Prostate gland (tissue), 2 donors: ENCODE measurements at regions not wholly inside any gene's neighbourhood (a gene's known extent, or its start where the extent isn't known, plus 50 kb on each side); places are given as distances from the start of the nearest gene placed in this dataset.

ENCODE experiments used
- DNase-seq: peaks from one replicate; pipeline ENCODE4 v3.0.0-alpha.2; 2019; ENCODE audit warnings: low spot score
- H3K27ac ChIP-seq, 2 donors: fragments of 200-600 bp; sonication (generic); 2 replicates each; pipeline ENCODE4 v1.5.1; 2017 to 2019
- H3K27me3 ChIP-seq: fragments of 200-600 bp; sonication (generic); replicated peaks from 2 replicates; pipeline ENCODE4 v1.5.1; 2019; ENCODE audit not compliant: insufficient read depth
- H3K36me3 ChIP-seq, 2 donors: fragments of 200-600 bp; sonication (generic); 1 replicate in 1 of 2; 2 replicates in 1 of 2; pipeline versions ENCODE4 v1.5.1 to v1.8.1; 2017 to 2019
- H3K4me1 ChIP-seq: fragments of 200-600 bp; sonication (generic); replicated peaks from 2 replicates; pipeline ENCODE4 v1.5.1; 2019
- H3K4me3 ChIP-seq, 2 donors: fragments of 200-600 bp; sonication (generic); 2 replicates each; pipeline ENCODE4 v1.5.1; 2017 to 2019
- H3K9me3 ChIP-seq: fragments of 200-600 bp; sonication (generic); 2 replicates; pipeline ENCODE4 v1.5.1; 2017
- POLR2A ChIP-seq: fragments of 450-650 bp; IDR thresholded peaks from one replicate; pipeline ENCODE4 v1.6.1; 2016; ENCODE audit warnings: antibody characterized with exemption, mild to moderate bottlenecking
- POLR2AphosphoS5 ChIP-seq: sonication (generic); formaldehyde crosslinking; IDR thresholded peaks from one replicate; pipeline ENCODE4 v1.6.1; 2017; ENCODE audit warnings: antibody characterized with exemption
- WGBS: methylation state at CpG from one replicate; pipeline ENCODE4 v1.1.5; 2018; 5-methylcytosine and 5-hydroxymethylcytosine counted together
- intact Hi-C: fragments of 100-400 bp; cut with DNase I; formaldehyde crosslinking; loops from one replicate; pipeline ENCODE4 v1.14.2; 2022
- TF ChIP-seq, protein P1 (sequence below), 4 experiments: fragments of 200-600 bp in 2 of 4; fragments of 450-650 bp in 2 of 4; sonication (generic) in 2 of 4; IDR thresholded peaks; 1 replicate in 3 of 4; 2 replicates in 1 of 4; pipeline ENCODE4 v1.5.1; 2016 to 2019; ENCODE audit warnings: antibody characterized with exemption in 4 of 4, mild to moderate bottlenecking in 2 of 4, moderate library complexity in 2 of 4

DNA sequence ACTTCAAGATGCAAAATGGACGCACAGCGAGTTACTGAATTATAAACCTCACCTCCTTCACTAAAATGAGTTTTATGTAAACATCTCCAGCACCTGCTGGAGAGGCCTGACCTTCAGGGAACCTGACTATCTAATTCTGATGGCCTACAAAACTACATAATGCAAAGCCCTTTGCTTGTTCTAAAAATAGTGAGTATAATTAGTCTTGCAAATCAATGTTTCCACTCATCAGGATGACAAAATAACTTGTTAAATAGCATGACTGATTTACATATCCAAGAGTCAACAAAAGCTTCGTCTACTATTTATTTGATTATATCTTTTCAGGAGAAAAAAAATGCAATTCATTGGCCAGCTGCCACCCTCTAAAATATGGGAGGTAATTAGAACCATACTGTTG lies 326.3 kb upstream of the MC4R start:
- TF ChIP-seq, protein P1, sequence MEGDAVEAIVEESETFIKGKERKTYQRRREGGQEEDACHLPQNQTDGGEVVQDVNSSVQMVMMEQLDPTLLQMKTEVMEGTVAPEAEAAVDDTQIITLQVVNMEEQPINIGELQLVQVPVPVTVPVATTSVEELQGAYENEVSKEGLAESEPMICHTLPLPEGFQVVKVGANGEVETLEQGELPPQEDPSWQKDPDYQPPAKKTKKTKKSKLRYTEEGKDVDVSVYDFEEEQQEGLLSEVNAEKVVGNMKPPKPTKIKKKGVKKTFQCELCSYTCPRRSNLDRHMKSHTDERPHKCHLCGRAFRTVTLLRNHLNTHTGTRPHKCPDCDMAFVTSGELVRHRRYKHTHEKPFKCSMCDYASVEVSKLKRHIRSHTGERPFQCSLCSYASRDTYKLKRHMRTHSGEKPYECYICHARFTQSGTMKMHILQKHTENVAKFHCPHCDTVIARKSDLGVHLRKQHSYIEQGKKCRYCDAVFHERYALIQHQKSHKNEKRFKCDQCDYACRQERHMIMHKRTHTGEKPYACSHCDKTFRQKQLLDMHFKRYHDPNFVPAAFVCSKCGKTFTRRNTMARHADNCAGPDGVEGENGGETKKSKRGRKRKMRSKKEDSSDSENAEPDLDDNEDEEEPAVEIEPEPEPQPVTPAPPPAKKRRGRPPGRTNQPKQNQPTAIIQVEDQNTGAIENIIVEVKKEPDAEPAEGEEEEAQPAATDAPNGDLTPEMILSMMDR (IDR thresholded peaks at IDR 0.05), result no peak
- TF ChIP-seq POLR2A, result no peak
- TF ChIP-seq POLR2AphosphoS5, result no peak
- H3K9me3 ChIP-seq, result no peaks in the 10 kb centered on the region
- DNase-seq, result no peak
- H3K27ac ChIP-seq, result no peak overlapping the region
- WGBS, result 53% methylated on average over 3 of the region's 3 CpGs
- intact Hi-C loops, result no loop called here
- no peaks in the 10 kb centered on the region for H3K4me1 ChIP-seq
- H3K36me3 ChIP-seq, result no peaks in the 10 kb centered on the region
- no peaks in the 10 kb centered on the region for H3K27me3 ChIP-seq
- H3K4me3 ChIP-seq, result no peak overlapping the region

DNA sequence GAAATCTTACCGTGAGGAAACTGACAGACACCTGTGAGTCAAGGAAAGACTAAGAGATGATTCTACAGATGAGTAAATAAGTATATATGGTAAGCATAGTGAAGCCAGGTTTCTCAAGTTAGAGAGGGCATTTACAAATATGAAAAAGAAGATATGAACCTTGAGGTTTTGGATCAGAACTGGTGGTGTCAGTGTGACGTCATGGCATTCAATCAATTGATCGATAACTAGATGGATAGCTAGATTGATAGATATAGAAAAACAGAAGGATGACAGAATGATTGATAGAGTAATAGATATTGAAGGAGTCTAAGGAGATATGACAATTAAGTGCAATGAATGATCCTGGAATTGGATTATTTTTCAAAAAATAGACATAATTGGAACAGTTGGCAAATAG lies 350.2 kb upstream of the MC4R start:
- Histone ChIP-seq H3K36me3 (no peaks in the 10 kb centered on the region), H3K4me1 (no peaks in the 10 kb centered on the region), H3K27me3 (no peaks in the 10 kb centered on the region), H3K9me3 (no peaks in the 10 kb centered on the region), H3K27ac (no peak overlapping the region), H3K4me3 (no peak overlapping the region)
- WGBS, result 89% methylated on average over 3 of the region's 3 CpGs
- TF ChIP-seq POLR2AphosphoS5 (no peak), POLR2A (no peak)
- TF ChIP-seq, protein P1 (IDR thresholded peaks at IDR 0.05), result no peak
- no peak for DNase-seq
- intact Hi-C loops, result no loop called here

DNA sequence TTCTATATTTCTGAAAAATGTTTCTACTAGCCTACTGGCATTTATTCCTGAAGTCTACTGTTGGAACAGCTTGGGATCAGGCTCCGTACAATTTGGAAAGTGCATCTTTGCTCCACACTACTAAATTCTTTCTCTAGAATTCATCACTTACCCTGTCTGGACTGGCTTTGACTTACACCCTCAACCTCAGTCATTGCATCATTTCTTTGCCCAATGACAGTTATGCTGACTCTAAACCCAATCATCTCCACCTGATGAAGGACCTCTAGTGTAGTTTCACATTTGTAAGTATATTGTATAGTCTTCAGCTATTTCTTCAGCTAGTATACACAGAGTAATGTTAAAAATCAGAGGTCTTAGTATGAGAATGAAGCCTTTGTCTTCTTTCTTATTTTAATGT lies 359.6 kb upstream of the MC4R start:
- 100% methylated on average over 1 of the region's 1 CpG for WGBS
- intact Hi-C loops, result no loop called here
- TF ChIP-seq POLR2AphosphoS5, result no peak

DNA sequence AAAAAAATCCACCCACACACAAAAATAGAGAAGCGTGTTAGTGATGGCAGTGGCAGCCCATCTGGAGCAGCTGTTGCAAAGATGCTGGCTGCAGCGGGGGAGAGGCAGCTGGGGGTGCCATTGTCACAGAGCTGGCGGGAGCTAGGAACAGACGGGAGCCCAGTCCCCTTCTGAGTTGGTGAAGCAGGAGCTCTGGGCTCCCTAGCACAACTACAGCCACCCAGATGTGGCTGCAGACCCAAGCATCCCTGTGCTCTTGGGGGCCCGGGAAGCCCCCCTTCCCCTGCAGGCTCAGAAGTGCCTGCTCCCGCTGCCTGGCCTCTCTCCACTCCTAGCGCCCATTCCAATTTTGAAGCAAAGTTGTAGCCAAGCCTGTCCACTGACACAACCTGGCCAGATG lies 366.6 kb upstream of the MC4R start:
- Histone ChIP-seq H3K36me3 (no peaks in the 10 kb centered on the region), H3K4me3 (no peak overlapping the region), H3K27ac (no peak overlapping the region), H3K4me1 (no peaks in the 10 kb centered on the region), H3K9me3 (no peaks in the 10 kb centered on the region), H3K27me3 (no peaks in the 10 kb centered on the region)
- TF ChIP-seq POLR2AphosphoS5, result no peak
- no peak for TF ChIP-seq POLR2A
- TF ChIP-seq, protein P1 (IDR thresholded peaks at IDR 0.05), result no peak
- intact Hi-C loops, result no loop called here
- WGBS, result 83% methylated on average over 7 of the region's 7 CpGs
- no peak for DNase-seq

More for the DNA sequence above, 359.6 kb upstream of the MC4R start:
- DNase-seq, result no peak
- Histone ChIP-seq H3K4me3 (no peak overlapping the region), H3K4me1 (no peaks in the 10 kb centered on the region), H3K36me3 (no peaks in the 10 kb centered on the region), H3K27me3 (no peaks in the 10 kb centered on the region), H3K9me3 (no peaks in the 10 kb centered on the region), H3K27ac (no peak overlapping the region)

DNA sequence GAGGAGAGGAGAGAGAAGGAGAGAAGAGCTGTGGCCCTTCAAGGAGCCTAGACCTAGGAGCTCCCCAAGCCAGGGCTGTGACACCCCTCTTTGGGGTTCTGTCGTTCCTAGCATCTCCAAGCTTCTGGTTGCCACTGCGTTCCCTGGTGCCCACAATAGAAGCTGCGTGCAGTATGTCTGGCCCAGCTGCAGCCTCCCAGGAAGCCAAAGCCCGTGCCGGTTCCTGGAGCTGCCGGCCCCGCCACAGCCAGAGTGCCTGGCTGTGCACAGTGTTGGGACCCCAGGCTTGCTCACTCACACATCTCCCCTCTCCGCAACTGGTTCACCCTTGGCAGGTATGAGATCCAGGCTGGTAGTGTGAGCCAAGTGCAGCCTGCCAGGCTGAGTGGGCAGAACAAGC lies 367.7 kb upstream of the MC4R start:
- WGBS, result 96% methylated on average over 7 of the region's 8 CpGs
- TF ChIP-seq POLR2A (no peak), POLR2AphosphoS5 (no peak)
- TF ChIP-seq, protein P1 (IDR thresholded peaks at IDR 0.05), result no peak

More for the DNA sequence above, 367.7 kb upstream of the MC4R start:
- intact Hi-C loops, result no loop called here
- Histone ChIP-seq H3K9me3 (no peaks in the 10 kb centered on the region), H3K27ac (no peak overlapping the region), H3K27me3 (no peaks in the 10 kb centered on the region), H3K36me3 (no peaks in the 10 kb centered on the region), H3K4me1 (no peaks in the 10 kb centered on the region), H3K4me3 (no peak overlapping the region)
- DNase-seq, result no peak
